ENCODE measurements at regions not wholly inside any gene's neighbourhood (a gene's known extent, or its start where the extent isn't known, plus 50 kb on each side); places are given as distances from the start of the nearest gene placed in this dataset.
"Not testable (repeated sequence)": the region's sequence is repeated elsewhere in the genome, so short reads cannot be mapped to it uniquely, and the experiment has no call there.

DNA sequence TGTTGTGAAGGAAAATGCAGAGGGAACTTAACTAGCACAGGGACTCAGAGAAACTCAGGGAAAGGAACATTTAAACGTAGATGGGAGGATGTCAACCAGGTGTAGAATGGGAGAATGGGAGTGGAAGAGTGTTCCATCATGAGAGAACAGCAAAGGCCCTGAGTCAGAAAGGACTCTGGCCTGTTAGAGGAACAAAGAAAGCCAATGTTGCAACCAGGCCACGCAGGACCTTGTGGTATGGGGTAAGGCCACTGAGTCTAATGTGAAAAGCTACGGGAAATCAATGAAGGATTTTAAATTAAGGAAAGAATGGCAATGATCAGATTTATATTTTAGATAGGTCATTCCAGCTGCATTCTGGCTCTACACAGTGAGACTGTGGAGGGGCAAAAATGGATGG, 163.9 kb upstream of the NBPF9 start:
- DNase-seq; H3K4me3 Mint-ChIP-seq; H3K36me3 Mint-ChIP-seq (ENCODE audit: low read depth); H3K9me3 Mint-ChIP-seq (ENCODE audit: insufficient read depth); H3K27ac Mint-ChIP-seq; POLR2A ChIA-PET; H3K27me3 Mint-ChIP-seq (ENCODE audit: low read depth); ATAC-seq; CTCF ChIA-PET; H3K4me1 Mint-ChIP-seq (ENCODE audit: low read depth): not testable (repeated sequence)

- H3K36me3 Mint-ChIP-seq (ENCODE audit: low read depth); CTCF ChIA-PET: not testable (repeated sequence)
Observed at GRCh38 chr1:149269001-149269702, 165.8 kb upstream of the NBPF9 start.

GRCh38 chr1:149269833-149270232, 166.5 kb upstream of the NBPF9 start:
- H3K27me3 Mint-ChIP-seq (ENCODE audit: low read depth); H3K4me1 Mint-ChIP-seq (ENCODE audit: low read depth); CTCF ChIA-PET; H3K4me3 Mint-ChIP-seq; POLR2A ChIA-PET; H3K9me3 Mint-ChIP-seq (ENCODE audit: insufficient read depth); DNase-seq; H3K36me3 Mint-ChIP-seq (ENCODE audit: low read depth); ATAC-seq; H3K27ac Mint-ChIP-seq: not testable (repeated sequence)

More at GRCh38 chr1:149269001-149269702, 165.8 kb upstream of the NBPF9 start:
- ATAC-seq; H3K4me3 Mint-ChIP-seq; H3K9me3 Mint-ChIP-seq (ENCODE audit: insufficient read depth); H3K27me3 Mint-ChIP-seq (ENCODE audit: low read depth); H3K27ac Mint-ChIP-seq; POLR2A ChIA-PET; H3K4me1 Mint-ChIP-seq (ENCODE audit: low read depth); DNase-seq: not testable (repeated sequence)

GRCh38 chr1:149274493-149274892, 171.1 kb upstream of the NBPF9 start:
- CTCF ChIA-PET; H3K4me1 Mint-ChIP-seq (ENCODE audit: low read depth); H3K36me3 Mint-ChIP-seq (ENCODE audit: low read depth); H3K27ac Mint-ChIP-seq; H3K9me3 Mint-ChIP-seq (ENCODE audit: insufficient read depth); POLR2A ChIA-PET; DNase-seq; H3K27me3 Mint-ChIP-seq (ENCODE audit: low read depth); ATAC-seq; H3K4me3 Mint-ChIP-seq: not testable (repeated sequence)

DNA sequence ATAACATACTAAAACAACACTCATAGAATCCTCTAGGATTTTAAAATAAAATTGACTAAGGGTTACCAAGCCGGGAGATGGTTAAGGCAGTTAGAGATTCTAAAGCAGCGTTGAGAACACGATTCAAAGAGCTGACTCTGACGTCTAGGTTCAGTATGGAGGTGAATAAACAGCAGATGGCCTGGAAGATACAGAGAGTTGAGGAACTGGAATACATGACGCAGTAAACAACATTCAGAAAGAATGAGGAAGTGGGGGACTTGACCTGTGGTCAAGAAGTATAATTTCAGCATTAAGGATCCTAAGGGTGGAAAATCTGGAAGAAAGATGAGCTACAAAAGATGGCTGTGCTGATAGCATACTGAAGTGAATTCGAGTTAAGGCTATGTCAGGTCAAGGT, 172.5 kb upstream of the NBPF9 start:
- H3K27ac Mint-ChIP-seq; H3K36me3 Mint-ChIP-seq (ENCODE audit: low read depth); POLR2A ChIA-PET; H3K4me3 Mint-ChIP-seq; H3K27me3 Mint-ChIP-seq (ENCODE audit: low read depth); H3K9me3 Mint-ChIP-seq (ENCODE audit: insufficient read depth); DNase-seq; H3K4me1 Mint-ChIP-seq (ENCODE audit: low read depth); ATAC-seq; CTCF ChIA-PET: not testable (repeated sequence)

DNA sequence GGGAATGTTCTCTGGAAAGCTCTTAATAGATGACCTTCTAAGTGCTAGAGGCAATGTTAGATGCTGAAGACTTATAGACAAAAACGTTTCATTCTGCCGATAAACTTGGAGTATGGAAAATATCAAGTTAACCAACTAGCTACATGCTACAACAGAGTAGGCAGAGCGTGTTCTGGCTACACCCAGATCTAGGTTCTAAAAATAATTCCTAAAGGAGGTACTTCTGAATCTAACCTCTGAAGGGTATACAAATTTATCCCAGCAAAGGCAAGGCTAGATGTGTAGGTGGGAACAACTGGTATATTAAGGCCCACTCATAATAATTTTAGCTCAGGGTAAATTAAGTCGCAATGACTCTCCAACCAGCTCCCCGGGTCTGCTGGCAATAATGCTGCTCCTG, 173.1 kb upstream of the NBPF9 start:
- H3K9me3 Mint-ChIP-seq (ENCODE audit: insufficient read depth); H3K36me3 Mint-ChIP-seq (ENCODE audit: low read depth); H3K4me3 Mint-ChIP-seq; H3K27ac Mint-ChIP-seq; H3K27me3 Mint-ChIP-seq (ENCODE audit: low read depth); POLR2A ChIA-PET; ATAC-seq; DNase-seq; H3K4me1 Mint-ChIP-seq (ENCODE audit: low read depth); CTCF ChIA-PET: not testable (repeated sequence)

DNA sequence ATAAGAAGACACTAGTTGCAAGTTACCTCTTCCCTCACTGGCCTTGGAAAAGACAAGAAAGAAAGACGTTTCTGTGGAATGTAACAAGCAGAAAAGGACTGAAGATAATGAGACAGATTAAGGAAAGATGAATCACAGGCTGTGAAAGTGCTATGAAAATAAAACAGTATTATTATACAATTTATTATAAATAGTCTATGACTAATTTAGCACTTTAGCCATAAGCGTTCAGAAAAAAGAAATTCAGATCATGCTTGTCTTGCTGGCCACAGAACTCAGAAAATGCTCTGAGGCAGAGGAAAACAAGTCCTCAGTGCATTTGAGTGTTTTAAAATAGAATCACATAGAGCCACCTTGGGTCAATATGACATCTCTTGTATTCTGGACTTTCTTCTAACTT, 174.8 kb upstream of the NBPF9 start:
- H3K27ac Mint-ChIP-seq; H3K36me3 Mint-ChIP-seq (ENCODE audit: low read depth); ATAC-seq; POLR2A ChIA-PET; H3K4me1 Mint-ChIP-seq (ENCODE audit: low read depth); CTCF ChIA-PET; H3K27me3 Mint-ChIP-seq (ENCODE audit: low read depth); H3K9me3 Mint-ChIP-seq (ENCODE audit: insufficient read depth); H3K4me3 Mint-ChIP-seq; DNase-seq: not testable (repeated sequence)

DNA sequence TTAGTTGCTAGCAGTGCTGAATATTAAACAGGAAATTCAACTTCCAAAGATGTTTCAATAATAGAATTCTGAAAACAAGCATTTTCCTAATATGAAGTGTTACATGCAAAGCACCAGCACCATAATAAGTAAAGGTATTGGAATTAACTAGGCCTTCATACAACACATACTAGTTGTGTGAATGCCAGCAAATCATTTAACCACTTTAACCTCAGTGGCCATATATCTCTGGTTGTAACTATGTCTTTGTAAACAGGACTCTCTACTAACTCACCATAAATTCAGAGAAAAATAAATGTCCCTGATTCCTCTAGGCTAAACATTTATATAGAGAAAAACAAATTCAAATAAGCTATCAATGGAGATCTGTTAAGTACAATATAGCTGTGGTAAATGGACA, 175.7 kb upstream of the NBPF9 start:
- POLR2A ChIA-PET = not testable (repeated sequence)

DNA sequence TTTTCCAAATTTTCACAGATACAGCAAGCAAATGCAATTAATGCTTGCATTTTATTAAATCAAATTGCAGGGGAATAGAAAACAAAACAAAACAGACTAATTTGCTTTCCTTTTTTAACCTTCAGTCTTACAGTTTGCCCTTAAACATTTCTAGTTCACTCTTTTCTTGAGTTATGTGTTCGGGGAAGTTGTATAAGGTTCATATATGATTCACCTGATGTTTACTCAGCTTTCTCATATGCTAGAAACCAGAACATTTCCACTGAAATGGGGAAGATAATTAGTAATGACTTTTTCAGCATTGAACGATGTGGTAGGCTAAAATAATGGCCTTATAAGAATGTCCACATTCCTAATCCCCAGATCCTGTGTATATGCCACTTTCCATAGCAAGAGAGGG, 176.2 kb upstream of the NBPF9 start:
- H3K36me3 Mint-ChIP-seq (ENCODE audit: low read depth); ATAC-seq; H3K27ac Mint-ChIP-seq; H3K4me1 Mint-ChIP-seq (ENCODE audit: low read depth); H3K27me3 Mint-ChIP-seq (ENCODE audit: low read depth); H3K9me3 Mint-ChIP-seq (ENCODE audit: insufficient read depth); H3K4me3 Mint-ChIP-seq; CTCF ChIA-PET; DNase-seq; POLR2A ChIA-PET: not testable (repeated sequence)

More for the DNA sequence above, 175.7 kb upstream of the NBPF9 start:
- CTCF ChIA-PET; H3K36me3 Mint-ChIP-seq (ENCODE audit: low read depth); H3K27me3 Mint-ChIP-seq (ENCODE audit: low read depth); ATAC-seq; H3K4me1 Mint-ChIP-seq (ENCODE audit: low read depth); H3K9me3 Mint-ChIP-seq (ENCODE audit: insufficient read depth); H3K27ac Mint-ChIP-seq; DNase-seq; H3K4me3 Mint-ChIP-seq: not testable (repeated sequence)

DNA sequence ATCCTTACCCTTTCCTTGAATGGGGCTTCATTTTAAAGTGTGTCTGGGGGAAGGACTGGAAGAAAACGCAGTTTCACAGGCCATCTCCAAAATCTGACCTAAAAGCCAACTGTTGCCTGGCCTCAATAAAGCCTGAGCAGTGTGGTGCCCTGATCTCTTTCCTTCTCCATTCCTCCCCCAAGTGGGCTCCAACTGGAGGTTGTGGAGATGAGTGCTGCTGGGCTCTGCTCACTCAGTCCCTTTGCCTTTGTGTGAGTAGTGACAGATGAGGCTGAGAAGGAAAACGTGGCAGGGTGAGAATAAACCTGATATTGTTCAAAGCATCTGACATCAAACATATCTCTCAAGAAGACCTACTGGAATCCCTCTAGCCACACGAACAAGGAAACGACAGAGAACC, 181.4 kb upstream of the NBPF9 start:
- H3K4me3 Mint-ChIP-seq; H3K4me1 Mint-ChIP-seq (ENCODE audit: low read depth); DNase-seq; ATAC-seq; H3K36me3 Mint-ChIP-seq (ENCODE audit: low read depth); H3K27ac Mint-ChIP-seq; POLR2A ChIA-PET; CTCF ChIA-PET; H3K9me3 Mint-ChIP-seq (ENCODE audit: insufficient read depth); H3K27me3 Mint-ChIP-seq (ENCODE audit: low read depth): not testable (repeated sequence)

- H3K27ac Mint-ChIP-seq; H3K27me3 Mint-ChIP-seq (ENCODE audit: low read depth); H3K4me1 Mint-ChIP-seq (ENCODE audit: low read depth); POLR2A ChIA-PET; DNase-seq; H3K9me3 Mint-ChIP-seq (ENCODE audit: insufficient read depth); H3K4me3 Mint-ChIP-seq; H3K36me3 Mint-ChIP-seq (ENCODE audit: low read depth); CTCF ChIA-PET: not testable (repeated sequence)
- peak; percentile 6 for ATAC-seq
Observed at GRCh38 chr1:149285205-149285604, 181.9 kb upstream of the NBPF9 start.

GRCh38 chr1:149285638-149286037, 182.3 kb upstream of the NBPF9 start:
- H3K27ac Mint-ChIP-seq; H3K9me3 Mint-ChIP-seq (ENCODE audit: insufficient read depth); H3K27me3 Mint-ChIP-seq (ENCODE audit: low read depth); POLR2A ChIA-PET; CTCF ChIA-PET; H3K4me1 Mint-ChIP-seq (ENCODE audit: low read depth); H3K36me3 Mint-ChIP-seq (ENCODE audit: low read depth): not testable (repeated sequence)
- peak; percentile 34 for DNase-seq
- peak overlapping the region; percentile 68 for H3K4me3 Mint-ChIP-seq
- peak; percentile 97 for ATAC-seq

- H3K4me3 Mint-ChIP-seq; H3K9me3 Mint-ChIP-seq (ENCODE audit: insufficient read depth); POLR2A ChIA-PET; H3K27ac Mint-ChIP-seq; CTCF ChIA-PET; DNase-seq; H3K36me3 Mint-ChIP-seq (ENCODE audit: low read depth); H3K4me1 Mint-ChIP-seq (ENCODE audit: low read depth); H3K27me3 Mint-ChIP-seq (ENCODE audit: low read depth); ATAC-seq: not testable (repeated sequence)
Observed at GRCh38 chr1:149288580-149288979, 185.2 kb upstream of the NBPF9 start.
